Type B pancreatic cell (in vitro differentiated cells): ENCODE measurements at regions not wholly inside any gene's neighbourhood (a gene's known extent, or its start where the extent isn't known, plus 50 kb on each side); places are given as distances from the start of the nearest gene placed in this dataset.

ENCODE experiments used
- DNase-seq: peaks from one replicate; pipeline ENCODE4 v3.0.0; 2021; ENCODE audit warnings: mixed read lengths; ENCODE audit not compliant: unreplicated experiment; ENCODE audit errors: extremely low spot score
- H3K27ac Mint-ChIP-seq: 2 replicates; pipeline ENCODE4 v1.8.0; 2021; ENCODE audit warnings: mild to moderate bottlenecking, mixed read lengths
- H3K27me3 Mint-ChIP-seq: 2 replicates; pipeline ENCODE4 v1.8.0; 2021; ENCODE audit warnings: mixed read lengths
- H3K36me3 Mint-ChIP-seq: 2 replicates; pipeline ENCODE4 v1.8.0; 2021; ENCODE audit warnings: mixed read lengths
- H3K4me1 Mint-ChIP-seq: one replicate; pipeline ENCODE4 v1.8.0; 2021; ENCODE audit warnings: mixed read lengths; ENCODE audit not compliant: unreplicated experiment
- H3K4me3 Mint-ChIP-seq: 2 replicates; pipeline ENCODE4 v1.8.0; 2021; ENCODE audit warnings: mild to moderate bottlenecking, mixed read lengths
- H3K9me3 Mint-ChIP-seq: 2 replicates; pipeline ENCODE4 v1.8.0; 2021; ENCODE audit warnings: mixed read lengths
- CTCF ChIP-seq: fragments of 200-600 bp; sonication (generic); conservative IDR thresholded peaks from 2 replicates; pipeline ENCODE4 v1.5.0; 2021; ENCODE audit warnings: antibody characterized with exemption, mild to moderate bottlenecking

DNA sequence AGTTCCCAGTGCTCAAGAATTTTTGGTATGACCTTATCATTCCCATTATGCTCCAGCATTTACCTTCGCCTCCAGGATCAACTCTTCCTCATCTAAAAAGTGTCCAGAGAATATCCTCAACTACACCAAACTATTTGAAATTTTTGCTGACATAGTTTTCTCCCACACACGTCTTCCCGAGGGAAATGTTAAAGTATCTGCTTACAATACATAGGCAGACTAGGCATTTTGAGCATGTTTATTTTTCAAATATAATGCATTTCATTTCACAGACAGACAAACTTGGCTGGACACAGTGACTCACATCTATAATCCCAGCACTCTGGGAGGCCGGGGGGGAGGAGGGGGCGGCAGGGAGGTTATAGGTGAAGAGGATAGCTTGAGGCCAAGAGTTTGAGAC is 177.1 kb upstream of the TRIM24 start:
- Mint-ChIP-seq H3K9me3 (no peaks in the 10 kb centered on the region), H3K4me1 (peaks cover 4% of the 10 kb centered on the region), H3K27me3 (no peaks in the 10 kb centered on the region), H3K27ac (no peak overlapping the region), H3K4me3 (no peak overlapping the region), H3K36me3 (no peaks in the 10 kb centered on the region)
- no peak for DNase-seq
- no peak for TF ChIP-seq CTCF

DNA sequence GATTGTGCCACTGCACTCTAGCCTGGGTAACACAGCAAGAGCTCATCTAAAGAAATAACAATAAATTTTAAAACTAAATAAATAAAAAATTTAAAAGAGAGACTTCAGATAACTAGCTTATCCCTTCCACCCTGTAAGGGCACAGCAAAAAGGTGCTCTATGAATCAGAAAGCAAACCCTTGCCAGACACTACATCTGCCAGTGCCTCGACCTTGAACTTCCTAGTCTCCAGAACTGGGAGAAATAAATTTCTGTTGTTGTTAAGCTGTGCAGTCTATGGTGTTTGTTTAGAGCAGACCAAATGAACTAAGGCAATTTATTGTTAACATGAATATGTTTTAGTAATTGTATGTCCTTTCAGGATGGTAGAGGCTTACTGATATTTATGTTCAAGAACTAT is 174.9 kb upstream of the TRIM24 start:
- Mint-ChIP-seq H3K27me3 (no peaks in the 10 kb centered on the region), H3K36me3 (peaks cover 4% of the 10 kb centered on the region), H3K4me1 (peaks cover 4% of the 10 kb centered on the region), H3K9me3 (peaks cover 12% of the 10 kb centered on the region), H3K4me3 (no peak overlapping the region), H3K27ac (no peak overlapping the region)
- no peak for TF ChIP-seq CTCF
- no peak for DNase-seq

DNA sequence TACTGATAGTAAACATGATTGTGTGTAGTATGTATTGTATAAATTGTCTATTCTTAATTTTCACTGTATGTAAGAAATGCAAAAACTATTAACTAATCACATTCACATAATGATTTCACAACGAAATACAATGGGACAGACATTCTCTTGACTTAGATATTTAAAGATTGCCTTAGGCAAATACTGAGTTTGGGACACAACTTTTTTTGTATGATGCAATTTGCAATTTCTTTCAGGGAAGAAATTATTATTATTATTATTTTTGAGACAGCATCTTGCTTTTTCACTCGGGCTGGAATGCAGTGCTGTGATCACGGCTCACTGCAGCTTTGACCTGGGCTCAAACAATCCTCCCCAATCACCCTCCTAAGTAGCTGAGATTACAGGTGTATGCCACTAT is 173.2 kb upstream of the TRIM24 start:
- no peak overlapping the region for H3K27ac Mint-ChIP-seq
- DNase-seq: no peak
- TF ChIP-seq CTCF: no peak
- no peak overlapping the region for H3K4me3 Mint-ChIP-seq
- peaks cover 4% of the 10 kb centered on the region for H3K4me1 Mint-ChIP-seq
- H3K36me3 Mint-ChIP-seq: peaks cover 4% of the 10 kb centered on the region
- H3K27me3 Mint-ChIP-seq: no peaks in the 10 kb centered on the region
- peaks cover 12% of the 10 kb centered on the region for H3K9me3 Mint-ChIP-seq

DNA sequence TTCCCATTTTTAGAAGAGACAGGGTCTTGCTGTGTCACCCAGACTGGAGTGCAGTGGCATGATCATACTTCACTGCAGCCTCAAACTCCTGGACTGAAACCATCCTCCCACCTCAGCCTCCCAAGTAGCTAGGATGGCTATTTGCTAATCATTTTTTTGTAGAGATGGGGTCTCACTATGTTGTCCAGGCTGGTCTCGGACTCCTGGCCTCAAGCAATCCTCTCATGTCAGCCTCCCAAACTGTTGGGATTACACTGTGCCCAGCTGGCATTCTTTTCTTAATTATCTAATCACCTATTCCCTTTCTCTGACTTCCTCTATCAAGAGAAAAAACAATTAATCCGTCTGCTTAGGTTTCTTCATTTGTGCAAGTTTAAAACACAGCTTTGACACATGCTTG is 172.5 kb upstream of the TRIM24 start:
- DNase-seq: no peak
- Mint-ChIP-seq H3K4me3 (no peak overlapping the region), H3K27me3 (no peaks in the 10 kb centered on the region), H3K36me3 (peaks cover 4% of the 10 kb centered on the region), H3K27ac (no peak overlapping the region), H3K9me3 (peaks cover 12% of the 10 kb centered on the region), H3K4me1 (peaks cover 4% of the 10 kb centered on the region)
- no peak for TF ChIP-seq CTCF

- Mint-ChIP-seq H3K36me3 (peaks cover 4% of the 10 kb centered on the region), H3K27me3 (no peaks in the 10 kb centered on the region), H3K9me3 (peaks cover 12% of the 10 kb centered on the region), H3K4me3 (no peak overlapping the region), H3K4me1 (peaks cover 5% of the 10 kb centered on the region), H3K27ac (no peak overlapping the region)
- no peak for TF ChIP-seq CTCF
- no peak for DNase-seq
Observed at GRCh38 chr7:138289082-138289481, 171.0 kb upstream of the TRIM24 start.

DNA sequence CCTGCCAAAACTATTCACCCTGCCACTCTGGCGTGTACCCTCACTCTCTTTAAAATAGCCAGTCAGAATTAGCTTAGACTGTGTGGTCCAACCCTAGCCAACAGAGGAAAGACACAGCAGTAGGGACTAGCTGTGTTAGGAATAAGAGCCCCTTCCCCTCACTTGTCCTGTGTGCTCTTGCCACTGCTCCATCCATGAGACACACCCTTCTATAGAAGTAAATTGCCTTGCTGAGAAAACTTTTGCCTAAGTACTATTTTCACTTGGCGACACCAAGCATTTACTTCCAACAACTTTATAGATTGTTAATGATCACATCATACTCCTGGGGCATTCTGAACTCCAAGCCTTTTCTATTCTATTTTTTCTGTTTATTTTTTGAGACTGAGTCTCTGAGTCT is 170.2 kb upstream of the TRIM24 start:
- H3K27ac Mint-ChIP-seq: no peak overlapping the region

More for the DNA sequence above, 170.2 kb upstream of the TRIM24 start:
- peaks cover 5% of the 10 kb centered on the region for H3K4me1 Mint-ChIP-seq
- no peak overlapping the region for H3K4me3 Mint-ChIP-seq
- DNase-seq: no peak
- H3K27me3 Mint-ChIP-seq: no peaks in the 10 kb centered on the region
- peaks cover 12% of the 10 kb centered on the region for H3K9me3 Mint-ChIP-seq
- H3K36me3 Mint-ChIP-seq: peaks cover 4% of the 10 kb centered on the region
- TF ChIP-seq CTCF: no peak
